ENCODE measurements at regions not wholly inside any gene's neighbourhood (a gene's known extent, or its start where the extent isn't known, plus 50 kb on each side); places are given as distances from the start of the nearest gene placed in this dataset.

GRCh38 chr3:82938821-82939328 is 1177.4 kb upstream of the GBE1 start:
- no peak for DNase-seq

GRCh38 chr3:82927309-82928253 is 1166.1 kb upstream of the GBE1 start:
- DNase-seq, result no peak

GRCh38 chr3:82891028-82891427 is 1129.6 kb upstream of the GBE1 start:
- no peak for DNase-seq

GRCh38 chr3:82883072-82883471 is 1121.6 kb upstream of the GBE1 start:
- DNase-seq, result no peak

GRCh38 chr3:82875401-82875800 is 1114.0 kb upstream of the GBE1 start:
- DNase-seq, result no peak

GRCh38 chr3:82839871-82840270 is 1078.4 kb upstream of the GBE1 start:
- no peak for DNase-seq

- DNase-seq, result no peak
Observed at GRCh38 chr3:82834098-82834497, 1072.7 kb upstream of the GBE1 start.

GRCh38 chr3:82824491-82824890 is 1063.0 kb upstream of the GBE1 start:
- no peak for DNase-seq

- no peak for DNase-seq
Observed at GRCh38 chr3:82816086-82816485, 1054.6 kb upstream of the GBE1 start.

- no peak for DNase-seq
Observed at GRCh38 chr3:82815417-82816058, 1054.1 kb upstream of the GBE1 start.

- DNase-seq, result no peak
Observed at GRCh38 chr3:82814660-82815059, 1053.2 kb upstream of the GBE1 start.

- DNase-seq, result no peak
Observed at GRCh38 chr3:82807781-82808180, 1046.3 kb upstream of the GBE1 start.

- DNase-seq, result no peak
Observed at GRCh38 chr3:82802501-82802900, 1041.1 kb upstream of the GBE1 start.

GRCh38 chr3:82800248-82800647 is 1038.8 kb upstream of the GBE1 start:
- no peak for DNase-seq

- no peak for DNase-seq
Observed at GRCh38 chr3:82796765-82797164, 1035.3 kb upstream of the GBE1 start.

GRCh38 chr3:82791241-82791640 is 1029.8 kb upstream of the GBE1 start:
- DNase-seq, result no peak

- DNase-seq, result no peak
Observed at GRCh38 chr3:82790307-82791097, 1029.1 kb upstream of the GBE1 start.

GRCh38 chr3:82783194-82783593 is 1021.7 kb upstream of the GBE1 start:
- DNase-seq, result no peak

- DNase-seq, result no peak
Observed at GRCh38 chr3:82773207-82773606, 1011.8 kb upstream of the GBE1 start.

- no peak for DNase-seq
Observed at GRCh38 chr3:82764521-82764920, 1003.1 kb upstream of the GBE1 start.

GRCh38 chr3:82761858-82762257 is 1000.4 kb upstream of the GBE1 start:
- DNase-seq, result no peak

GRCh38 chr3:82745544-82745943 is 984.1 kb upstream of the GBE1 start:
- DNase-seq, result no peak

- DNase-seq, result no peak
Observed at GRCh38 chr3:82743196-82743595, 981.8 kb upstream of the GBE1 start.

Data from activated CD4-positive, alpha-beta T cell treated with anti-CD3 and anti-CD28 coated beads for 48 hours (primary cell).